ENCODE measurements at regions not wholly inside any gene's neighbourhood (a gene's known extent, or its start where the extent isn't known, plus 50 kb on each side); places are given as distances from the start of the nearest gene placed in this dataset.

DNA sequence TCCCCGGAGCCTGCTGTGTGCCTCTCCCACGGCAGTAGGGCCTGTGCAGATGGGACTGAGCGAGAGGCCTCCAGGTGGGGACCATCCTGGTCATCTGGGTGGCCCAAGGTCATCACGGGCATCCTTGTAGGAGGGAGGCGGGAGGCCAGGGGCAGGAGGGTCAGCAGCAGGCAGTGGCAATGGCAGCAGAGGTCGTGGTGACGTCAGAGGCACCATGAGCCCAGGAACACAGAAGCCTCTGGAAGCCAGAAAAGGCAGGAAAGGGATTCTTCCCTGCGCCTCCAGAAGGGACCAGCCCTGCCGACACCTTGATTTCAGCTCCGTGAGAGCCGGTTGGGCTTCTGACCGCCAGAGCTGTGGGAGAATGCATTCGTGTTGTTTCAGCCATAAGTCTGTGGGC is 190.3 kb downstream of the BANP start:
- no peak for TF ChIP-seq CTCF (IDR thresholded peaks at IDR 0.05; ENCODE audit: insufficient read depth, low read length)
- TF ChIP-seq REST (IDR thresholded peaks at IDR 0.05; ENCODE audit: insufficient replicate concordance, low read depth): no peak
- TF ChIP-seq SPI1 (IDR thresholded peaks at IDR 0.05; ENCODE audit: borderline replicate concordance, low read depth): no peak
